ENCODE measurements at regions not wholly inside any gene's neighbourhood (a gene's known extent, or its start where the extent isn't known, plus 50 kb on each side); places are given as distances from the start of the nearest gene placed in this dataset.
A peak's percentile ranks its signal among the peaks of the same experiment; 100 is the strongest.

- DNase-seq (ENCODE audit: low spot score) = no peak
These were observed 230.2 kb downstream of the IRX1 start for GRCh38 chr5:3825531-3826451.

GRCh38 chr5:3827624-3828023 lies 232.0 kb downstream of the IRX1 start:
- no peak for DNase-seq (ENCODE audit: low spot score)

- no peak for DNase-seq (ENCODE audit: low spot score)
These were observed 233.1 kb downstream of the IRX1 start for GRCh38 chr5:3828761-3829160.

GRCh38 chr5:3833566-3833965 lies 237.9 kb downstream of the IRX1 start:
- no peak for DNase-seq (ENCODE audit: low spot score)

GRCh38 chr5:3835811-3836210 lies 240.2 kb downstream of the IRX1 start:
- DNase-seq (ENCODE audit: low spot score) = no peak

GRCh38 chr5:3836528-3836927 lies 240.9 kb downstream of the IRX1 start:
- DNase-seq (ENCODE audit: low spot score) = no peak

GRCh38 chr5:3837506-3837905 lies 241.9 kb downstream of the IRX1 start:
- DNase-seq (ENCODE audit: low spot score) = no peak

- no peak for DNase-seq (ENCODE audit: low spot score)
These were observed 243.5 kb downstream of the IRX1 start for GRCh38 chr5:3839151-3839550.

- DNase-seq (ENCODE audit: low spot score) = no peak
These were observed 247.0 kb downstream of the IRX1 start for GRCh38 chr5:3842591-3842990.

- DNase-seq (ENCODE audit: low spot score) = no peak
These were observed 248.1 kb downstream of the IRX1 start for GRCh38 chr5:3843706-3844105.

GRCh38 chr5:3844266-3844665 lies 248.6 kb downstream of the IRX1 start:
- no peak for DNase-seq (ENCODE audit: low spot score)

- no peak for DNase-seq (ENCODE audit: low spot score)
These were observed 249.6 kb downstream of the IRX1 start for GRCh38 chr5:3845230-3845629.

GRCh38 chr5:3852161-3852916 lies 256.7 kb downstream of the IRX1 start:
- no peak for DNase-seq (ENCODE audit: low spot score)

GRCh38 chr5:3853362-3853761 lies 257.7 kb downstream of the IRX1 start:
- DNase-seq (ENCODE audit: low spot score) = no peak

GRCh38 chr5:3854188-3854821 lies 258.7 kb downstream of the IRX1 start:
- DNase-seq (ENCODE audit: low spot score) = peak; percentile 80

- DNase-seq (ENCODE audit: low spot score) = no peak
These were observed 260.4 kb downstream of the IRX1 start for GRCh38 chr5:3856036-3856435.

- DNase-seq (ENCODE audit: low spot score) = no peak
These were observed 262.9 kb downstream of the IRX1 start for GRCh38 chr5:3858524-3858923.

GRCh38 chr5:3862906-3863305 lies 267.3 kb downstream of the IRX1 start:
- DNase-seq (ENCODE audit: low spot score) = no peak

- DNase-seq (ENCODE audit: low spot score) = no peak
These were observed 279.5 kb downstream of the IRX1 start for GRCh38 chr5:3875144-3875543.

GRCh38 chr5:3878267-3878666 lies 282.6 kb downstream of the IRX1 start:
- no peak for DNase-seq (ENCODE audit: low spot score)

- no peak for DNase-seq (ENCODE audit: low spot score)
These were observed 287.4 kb downstream of the IRX1 start for GRCh38 chr5:3883040-3883439.
